PFSK-1 (cell line): ENCODE measurements at regions not wholly inside any gene's neighbourhood (a gene's known extent, or its start where the extent isn't known, plus 50 kb on each side); places are given as distances from the start of the nearest gene placed in this dataset.

ENCODE experiments used
- FOXP2 ChIP-seq: optimal IDR thresholded peaks from 2 replicates; pipeline ENCODE3; 2011; ENCODE audit warnings: borderline replicate concordance, control low read depth, inconsistent platforms; ENCODE audit not compliant: insufficient read depth; ENCODE audit errors: extremely low read length, extremely low read depth
- POLR2AphosphoS5 ChIP-seq: IDR thresholded peaks from 2 replicates; pipeline ENCODE4 v1.6.1; 2012; ENCODE audit warnings: low read depth, mild to moderate bottlenecking, control low read depth, low read length, moderate library complexity
- REST ChIP-seq, 2 experiments: IDR thresholded peaks; 2 replicates each; pipeline versions ENCODE4 v1.6.1 to v1.8.0; 2011 to 2012; ENCODE audit warnings: low read depth in 2 of 2, low read length in 2 of 2, control low read depth in 1 of 2, inconsistent platforms in 1 of 2, mild to moderate bottlenecking in 1 of 2, moderate library complexity in 1 of 2; ENCODE audit not compliant: insufficient read depth in 1 of 2
- SIN3A ChIP-seq: IDR thresholded peaks from 2 replicates; pipeline ENCODE4 v1.6.1; 2012; ENCODE audit warnings: mild to moderate bottlenecking, low read length, moderate library complexity, borderline replicate concordance; ENCODE audit not compliant: insufficient read depth
- TAF1 ChIP-seq: IDR thresholded peaks from 2 replicates; pipeline ENCODE4 v1.6.1; 2012; ENCODE audit warnings: low read length, control low read depth, borderline replicate concordance; ENCODE audit not compliant: insufficient read depth

- no peak for TF ChIP-seq POLR2AphosphoS5
- TF ChIP-seq FOXP2, result no peak
- no peak for TF ChIP-seq REST (IDR thresholded peaks at IDR 0.05; ENCODE audit: insufficient read depth in 1 of 2, low read depth in 2 of 2, low read length in 2 of 2)
- no peak for TF ChIP-seq TAF1
- TF ChIP-seq SIN3A, result no peak
Measured at GRCh38 chr4:57719456-57719855, 609.3 kb upstream of the IGFBP7 start.

- TF ChIP-seq SIN3A (no peak), FOXP2 (no peak), REST (IDR thresholded peaks at IDR 0.05; ENCODE audit: insufficient read depth in 1 of 2, low read depth in 2 of 2, low read length in 2 of 2) (no peak)
Measured at GRCh38 chr4:57710053-57710452, 599.9 kb upstream of the IGFBP7 start.

DNA sequence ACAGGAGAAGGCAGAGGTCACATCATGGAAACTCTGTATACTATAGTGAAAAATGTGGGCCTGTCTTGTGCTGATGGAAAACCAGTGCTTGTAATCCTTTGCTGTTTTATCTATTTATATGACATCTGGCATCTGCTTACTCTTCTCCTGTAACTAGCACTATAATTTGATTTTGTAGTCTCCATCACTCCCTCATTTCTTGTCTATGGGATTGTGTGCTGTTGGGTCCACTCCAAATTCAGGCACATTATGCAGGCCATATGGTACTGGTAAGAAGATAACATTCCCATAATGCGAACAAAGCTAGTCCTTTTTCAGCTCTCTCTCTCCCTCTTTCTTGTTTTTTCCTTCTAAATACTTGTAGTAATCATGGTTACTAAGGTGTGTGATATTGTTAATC is 581.2 kb upstream of the IGFBP7 start:
- TF ChIP-seq REST (IDR thresholded peaks at IDR 0.05; ENCODE audit: insufficient read depth in 1 of 2, low read depth in 2 of 2, low read length in 2 of 2) (no peak), SIN3A (no peak), POLR2AphosphoS5 (no peak), TAF1 (no peak), FOXP2 (no peak)

GRCh38 chr4:57689693-57690205 is 579.6 kb upstream of the IGFBP7 start:
- no peak for TF ChIP-seq FOXP2
- TF ChIP-seq SIN3A, result no peak
- no peak for TF ChIP-seq REST (IDR thresholded peaks at IDR 0.05; ENCODE audit: insufficient read depth in 1 of 2, low read depth in 2 of 2, low read length in 2 of 2)
- no peak for TF ChIP-seq TAF1
- no peak for TF ChIP-seq POLR2AphosphoS5

DNA sequence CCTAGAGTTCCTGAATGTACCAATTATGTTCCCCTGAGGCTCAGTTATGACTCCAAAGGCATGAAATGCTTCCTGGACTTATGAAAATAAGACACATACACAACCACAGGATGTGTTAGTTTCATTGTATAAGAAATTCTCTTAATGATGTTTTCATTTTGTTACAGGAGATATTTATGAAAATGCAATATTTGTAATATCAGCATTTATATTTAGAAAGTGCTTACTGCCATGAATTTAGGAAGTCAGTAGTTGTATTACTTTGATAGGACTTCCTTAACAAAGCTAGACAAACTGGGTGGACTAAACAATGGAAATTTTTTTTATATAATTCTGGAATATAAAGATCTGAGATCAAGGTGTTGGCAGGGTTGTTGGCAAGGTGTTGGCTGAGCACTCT is 572.1 kb upstream of the IGFBP7 start:
- no peak for TF ChIP-seq SIN3A
- no peak for TF ChIP-seq POLR2AphosphoS5
- no peak for TF ChIP-seq TAF1
- no peak for TF ChIP-seq FOXP2
